Upper lobe of left lung (tissue), 4 donors: ENCODE measurements at regions not wholly inside any gene's neighbourhood (a gene's known extent, or its start where the extent isn't known, plus 50 kb on each side); places are given as distances from the start of the nearest gene placed in this dataset.

Experiments used
- EP300 ChIP-seq, 4 donors: sonication (generic); formaldehyde crosslinking; IDR thresholded peaks; one replicate each; pipeline ENCODE4 v1.5.1; 2017; ENCODE audit warnings: antibody characterized with exemption in 4 of 4, control low read depth in 2 of 4
- TF ChIP-seq, protein P1 (sequence below), 6 experiments: fragments of 450-650 bp in 4 of 6; fragments of 200-600 bp in 2 of 6; sonication (generic) in 2 of 6; IDR thresholded peaks; one replicate each; pipeline ENCODE4 v1.5.1; 2016 to 2019; ENCODE audit warnings: antibody characterized with exemption in 6 of 6

DNA sequence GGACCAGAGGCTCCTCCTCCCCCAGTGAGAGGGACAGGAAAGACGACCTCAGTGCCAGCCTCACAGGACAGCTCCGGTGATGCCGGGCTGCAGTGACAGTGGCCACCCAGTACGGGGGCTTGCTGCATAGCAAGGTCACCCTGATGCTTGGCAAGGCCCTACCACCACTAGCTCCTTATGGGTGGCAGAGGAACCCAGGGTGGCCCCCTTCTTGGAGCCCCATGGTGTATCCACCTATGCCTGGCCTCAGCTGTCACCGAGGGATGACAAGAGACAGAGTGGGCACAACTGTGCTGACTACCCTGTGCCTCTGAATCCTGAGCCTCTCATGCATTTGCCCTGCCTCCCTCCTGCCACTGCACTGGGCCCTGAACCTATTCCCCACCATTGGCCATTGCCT lies 809.2 kb downstream of the TBC1D22A start:
- TF ChIP-seq, protein P1, sequence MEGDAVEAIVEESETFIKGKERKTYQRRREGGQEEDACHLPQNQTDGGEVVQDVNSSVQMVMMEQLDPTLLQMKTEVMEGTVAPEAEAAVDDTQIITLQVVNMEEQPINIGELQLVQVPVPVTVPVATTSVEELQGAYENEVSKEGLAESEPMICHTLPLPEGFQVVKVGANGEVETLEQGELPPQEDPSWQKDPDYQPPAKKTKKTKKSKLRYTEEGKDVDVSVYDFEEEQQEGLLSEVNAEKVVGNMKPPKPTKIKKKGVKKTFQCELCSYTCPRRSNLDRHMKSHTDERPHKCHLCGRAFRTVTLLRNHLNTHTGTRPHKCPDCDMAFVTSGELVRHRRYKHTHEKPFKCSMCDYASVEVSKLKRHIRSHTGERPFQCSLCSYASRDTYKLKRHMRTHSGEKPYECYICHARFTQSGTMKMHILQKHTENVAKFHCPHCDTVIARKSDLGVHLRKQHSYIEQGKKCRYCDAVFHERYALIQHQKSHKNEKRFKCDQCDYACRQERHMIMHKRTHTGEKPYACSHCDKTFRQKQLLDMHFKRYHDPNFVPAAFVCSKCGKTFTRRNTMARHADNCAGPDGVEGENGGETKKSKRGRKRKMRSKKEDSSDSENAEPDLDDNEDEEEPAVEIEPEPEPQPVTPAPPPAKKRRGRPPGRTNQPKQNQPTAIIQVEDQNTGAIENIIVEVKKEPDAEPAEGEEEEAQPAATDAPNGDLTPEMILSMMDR (IDR thresholded peaks at IDR 0.05), result no peak
- no peak for TF ChIP-seq EP300 (IDR thresholded peaks at IDR 0.05)
